ENCODE measurements at regions not wholly inside any gene's neighbourhood (a gene's known extent, or its start where the extent isn't known, plus 50 kb on each side); places are given as distances from the start of the nearest gene placed in this dataset.

GRCh38 chr3:157752956-157753786 lies 250.0 kb upstream of the VEPH1 start:
- TF ChIP-seq CTCF (IDR thresholded peaks at IDR 0.05) (no peak), POLR2AphosphoS5 (IDR thresholded peaks at IDR 0.05) (no peak)

Measured in gastroesophageal sphincter (tissue), 3 donors.